Neural cell (in vitro differentiated cells): ENCODE measurements at regions not wholly inside any gene's neighbourhood (a gene's known extent, or its start where the extent isn't known, plus 50 kb on each side); places are given as distances from the start of the nearest gene placed in this dataset.

Experiments used
- CTCF ChIP-seq: fragments of 450-650 bp; IDR thresholded peaks from 2 replicates; pipeline ENCODE4 v1.5.1; 2014; ENCODE audit warnings: antibody characterized with exemption, mild to moderate bottlenecking, moderate library complexity; ENCODE audit not compliant: poor library complexity, severe bottlenecking
- POLR2AphosphoS5 ChIP-seq: IDR thresholded peaks from 2 replicates; pipeline ENCODE4 v1.6.1; 2012

GRCh38 chr5:1672396-1672795 is 127.2 kb downstream of the MRPL36 start:
- TF ChIP-seq CTCF (no peak), POLR2AphosphoS5 (no peak)
